ENCODE measurements at regions not wholly inside any gene's neighbourhood (a gene's known extent, or its start where the extent isn't known, plus 50 kb on each side); places are given as distances from the start of the nearest gene placed in this dataset.

- TF ChIP-seq, protein P1, sequence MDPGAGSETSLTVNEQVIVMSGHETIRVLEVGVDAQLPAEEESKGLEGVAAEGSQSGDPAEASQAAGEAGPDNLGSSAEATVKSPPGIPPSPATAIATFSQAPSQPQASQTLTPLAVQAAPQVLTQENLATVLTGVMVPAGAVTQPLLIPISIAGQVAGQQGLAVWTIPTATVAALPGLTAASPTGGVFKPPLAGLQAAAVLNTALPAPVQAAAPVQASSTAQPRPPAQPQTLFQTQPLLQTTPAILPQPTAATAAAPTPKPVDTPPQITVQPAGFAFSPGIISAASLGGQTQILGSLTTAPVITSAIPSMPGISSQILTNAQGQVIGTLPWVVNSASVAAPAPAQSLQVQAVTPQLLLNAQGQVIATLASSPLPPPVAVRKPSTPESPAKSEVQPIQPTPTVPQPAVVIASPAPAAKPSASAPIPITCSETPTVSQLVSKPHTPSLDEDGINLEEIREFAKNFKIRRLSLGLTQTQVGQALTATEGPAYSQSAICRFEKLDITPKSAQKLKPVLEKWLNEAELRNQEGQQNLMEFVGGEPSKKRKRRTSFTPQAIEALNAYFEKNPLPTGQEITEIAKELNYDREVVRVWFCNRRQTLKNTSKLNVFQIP (CRISPR knock-in tag; IDR thresholded peaks at IDR 0.05; ENCODE audit: borderline replicate concordance, low read depth): no peak
- TF ChIP-seq ESRRG (CRISPR knock-in tag; IDR thresholded peaks at IDR 0.05) (no peak), ZNF565 (CRISPR knock-in tag; conservative IDR thresholded peaks at IDR 0.05; ENCODE audit: low read depth) (no peak), ISL1 (CRISPR knock-in tag; IDR thresholded peaks at IDR 0.05) (no peak)
Measured at GRCh38 chr2:134138115-134138514, 115.8 kb upstream of the MGAT5 start (continued).

DNA sequence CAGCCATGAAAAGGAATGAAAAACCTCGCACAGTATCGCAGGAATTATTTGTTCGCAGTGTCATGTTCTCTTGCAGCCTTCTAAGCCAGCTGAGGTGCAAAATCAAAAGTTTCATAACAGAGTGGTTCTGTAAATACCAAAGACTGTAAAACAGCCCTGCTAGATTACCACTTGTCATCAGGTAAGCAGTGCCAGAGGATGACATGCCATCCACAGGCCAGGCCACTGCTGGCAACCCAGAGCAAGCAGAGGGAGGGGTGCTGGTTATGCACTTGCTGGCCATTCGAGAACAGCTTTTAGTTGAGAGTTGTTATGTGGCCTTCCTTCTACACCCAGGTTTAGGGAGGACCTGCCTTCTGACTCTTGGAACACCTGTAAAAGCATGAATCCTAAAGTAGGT lies 114.3 kb upstream of the MGAT5 start:
- ATAC-seq: no peak
- TF ChIP-seq ZFP30 (CRISPR knock-in tag; IDR thresholded peaks at IDR 0.05) (no peak), GLIS3 (CRISPR knock-in tag; IDR thresholded peaks at IDR 0.05) (no peak), CSRNP3 (CRISPR knock-in tag; IDR thresholded peaks at IDR 0.05) (no peak), TCF4 (CRISPR knock-in tag; IDR thresholded peaks at IDR 0.05; ENCODE audit: borderline replicate concordance) (no peak)
- TF ChIP-seq, protein P1 (CRISPR knock-in tag; IDR thresholded peaks at IDR 0.05; ENCODE audit: borderline replicate concordance, low read depth): no peak

- TF ChIP-seq, protein P2, sequence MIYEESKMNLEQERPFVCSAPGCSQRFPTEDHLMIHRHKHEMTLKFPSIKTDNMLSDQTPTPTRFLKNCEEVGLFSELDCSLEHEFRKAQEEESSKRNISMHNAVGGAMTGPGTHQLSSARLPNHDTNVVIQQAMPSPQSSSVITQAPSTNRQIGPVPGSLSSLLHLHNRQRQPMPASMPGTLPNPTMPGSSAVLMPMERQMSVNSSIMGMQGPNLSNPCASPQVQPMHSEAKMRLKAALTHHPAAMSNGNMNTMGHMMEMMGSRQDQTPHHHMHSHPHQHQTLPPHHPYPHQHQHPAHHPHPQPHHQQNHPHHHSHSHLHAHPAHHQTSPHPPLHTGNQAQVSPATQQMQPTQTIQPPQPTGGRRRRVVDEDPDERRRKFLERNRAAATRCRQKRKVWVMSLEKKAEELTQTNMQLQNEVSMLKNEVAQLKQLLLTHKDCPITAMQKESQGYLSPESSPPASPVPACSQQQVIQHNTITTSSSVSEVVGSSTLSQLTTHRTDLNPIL (CRISPR knock-in tag; IDR thresholded peaks at IDR 0.05; ENCODE audit: low read depth): no peak
- no peak for TF ChIP-seq TOX (CRISPR knock-in tag; IDR thresholded peaks at IDR 0.05; ENCODE audit: borderline replicate concordance)
- TF ChIP-seq PPARA (CRISPR knock-in tag; IDR thresholded peaks at IDR 0.05; ENCODE audit: borderline replicate concordance): no peak
- no peak for TF ChIP-seq ZC3H10 (CRISPR knock-in tag; IDR thresholded peaks at IDR 0.05)
- no peak for TF ChIP-seq TCF4 (CRISPR knock-in tag; IDR thresholded peaks at IDR 0.05; ENCODE audit: borderline replicate concordance)
- TF ChIP-seq ZFP30 (CRISPR knock-in tag; IDR thresholded peaks at IDR 0.05): no peak
- TF ChIP-seq ISL1 (CRISPR knock-in tag; IDR thresholded peaks at IDR 0.05): no peak
- no peak for TF ChIP-seq ZNF565 (CRISPR knock-in tag; conservative IDR thresholded peaks at IDR 0.05; ENCODE audit: low read depth)
- no peak for TF ChIP-seq BACH2 (CRISPR knock-in tag; IDR thresholded peaks at IDR 0.05; ENCODE audit: borderline replicate concordance)
- no peak for TF ChIP-seq ARNTL (CRISPR knock-in tag; IDR thresholded peaks at IDR 0.05; ENCODE audit: borderline replicate concordance, low read depth)
- no peak for TF ChIP-seq SNAI2 (CRISPR knock-in tag; IDR thresholded peaks at IDR 0.05)
- no peak for TF ChIP-seq ZNF8 (CRISPR knock-in tag; IDR thresholded peaks at IDR 0.05)
- no peak for TF ChIP-seq ZNF70 (CRISPR knock-in tag; IDR thresholded peaks at IDR 0.05)
- TF ChIP-seq CSRNP3 (CRISPR knock-in tag; IDR thresholded peaks at IDR 0.05): no peak
- no peak for TF ChIP-seq GLIS3 (CRISPR knock-in tag; IDR thresholded peaks at IDR 0.05)
- no peak for ATAC-seq
Measured at GRCh38 chr2:134140251-134140661, 113.6 kb upstream of the MGAT5 start.

DNA sequence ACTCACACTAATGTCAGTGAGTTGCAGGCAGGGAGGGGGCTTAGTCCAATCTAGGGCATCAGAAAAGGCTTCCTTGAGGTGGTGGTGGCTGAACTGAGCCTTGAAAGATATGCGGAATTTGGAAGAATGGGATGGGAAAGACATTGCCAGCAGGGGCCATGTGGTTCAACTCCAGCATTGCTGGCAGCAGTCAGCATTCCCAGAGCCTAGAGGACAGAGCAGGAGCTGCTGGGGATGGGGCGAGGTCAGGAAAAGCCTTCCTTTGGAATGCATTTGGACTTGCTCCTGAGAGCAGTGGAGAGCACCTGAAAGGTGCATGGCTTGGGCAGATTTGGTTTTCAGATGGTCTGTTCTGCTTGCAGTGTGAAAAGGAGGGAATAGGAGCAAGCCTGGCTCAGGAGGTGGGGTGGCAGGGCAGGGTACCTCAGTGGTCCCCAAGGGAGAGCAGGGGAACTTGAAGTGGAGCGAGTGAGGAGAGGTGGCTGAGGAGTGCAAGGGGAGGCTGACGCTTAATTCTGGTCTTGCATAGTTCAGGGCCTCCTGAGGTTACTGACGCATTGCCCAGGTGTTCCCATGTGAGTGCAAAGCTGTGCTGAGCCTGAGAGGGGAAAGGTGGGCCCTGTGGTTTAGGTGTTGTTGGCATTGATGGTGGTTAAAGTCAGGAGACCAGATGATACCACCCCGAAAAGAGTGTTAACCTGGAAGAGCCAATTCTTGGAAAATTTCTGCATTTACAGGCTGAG lies 112.1 kb upstream of the MGAT5 start:
- TF ChIP-seq CSRNP3 (CRISPR knock-in tag; IDR thresholded peaks at IDR 0.05): no peak
- TF ChIP-seq ESRRG (CRISPR knock-in tag; IDR thresholded peaks at IDR 0.05): no peak
- TF ChIP-seq ZNF565 (CRISPR knock-in tag; conservative IDR thresholded peaks at IDR 0.05; ENCODE audit: low read depth): no peak
- no peak for TF ChIP-seq GLIS3 (CRISPR knock-in tag; IDR thresholded peaks at IDR 0.05)
- TF ChIP-seq, protein P3, sequence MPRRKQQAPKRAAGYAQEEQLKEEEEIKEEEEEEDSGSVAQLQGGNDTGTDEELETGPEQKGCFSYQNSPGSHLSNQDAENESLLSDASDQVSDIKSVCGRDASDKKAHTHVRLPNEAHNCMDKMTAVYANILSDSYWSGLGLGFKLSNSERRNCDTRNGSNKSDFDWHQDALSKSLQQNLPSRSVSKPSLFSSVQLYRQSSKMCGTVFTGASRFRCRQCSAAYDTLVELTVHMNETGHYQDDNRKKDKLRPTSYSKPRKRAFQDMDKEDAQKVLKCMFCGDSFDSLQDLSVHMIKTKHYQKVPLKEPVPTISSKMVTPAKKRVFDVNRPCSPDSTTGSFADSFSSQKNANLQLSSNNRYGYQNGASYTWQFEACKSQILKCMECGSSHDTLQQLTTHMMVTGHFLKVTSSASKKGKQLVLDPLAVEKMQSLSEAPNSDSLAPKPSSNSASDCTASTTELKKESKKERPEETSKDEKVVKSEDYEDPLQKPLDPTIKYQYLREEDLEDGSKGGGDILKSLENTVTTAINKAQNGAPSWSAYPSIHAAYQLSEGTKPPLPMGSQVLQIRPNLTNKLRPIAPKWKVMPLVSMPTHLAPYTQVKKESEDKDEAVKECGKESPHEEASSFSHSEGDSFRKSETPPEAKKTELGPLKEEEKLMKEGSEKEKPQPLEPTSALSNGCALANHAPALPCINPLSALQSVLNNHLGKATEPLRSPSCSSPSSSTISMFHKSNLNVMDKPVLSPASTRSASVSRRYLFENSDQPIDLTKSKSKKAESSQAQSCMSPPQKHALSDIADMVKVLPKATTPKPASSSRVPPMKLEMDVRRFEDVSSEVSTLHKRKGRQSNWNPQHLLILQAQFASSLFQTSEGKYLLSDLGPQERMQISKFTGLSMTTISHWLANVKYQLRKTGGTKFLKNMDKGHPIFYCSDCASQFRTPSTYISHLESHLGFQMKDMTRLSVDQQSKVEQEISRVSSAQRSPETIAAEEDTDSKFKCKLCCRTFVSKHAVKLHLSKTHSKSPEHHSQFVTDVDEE (CRISPR knock-in tag; IDR thresholded peaks at IDR 0.05): no peak
- TF ChIP-seq ARNTL (CRISPR knock-in tag; IDR thresholded peaks at IDR 0.05; ENCODE audit: borderline replicate concordance, low read depth): no peak
- no peak for TF ChIP-seq TOX (CRISPR knock-in tag; IDR thresholded peaks at IDR 0.05; ENCODE audit: borderline replicate concordance)
- no peak for TF ChIP-seq TCF4 (CRISPR knock-in tag; IDR thresholded peaks at IDR 0.05; ENCODE audit: borderline replicate concordance)
- no peak for TF ChIP-seq ZNF70 (CRISPR knock-in tag; IDR thresholded peaks at IDR 0.05)
- no peak for ATAC-seq

Data from SK-N-SH treated with all-trans-retinoic acid at 6 μM for 48 hours (cell line).